Renal cortical epithelial cell (primary cell): ENCODE measurements at regions not wholly inside any gene's neighbourhood (a gene's known extent, or its start where the extent isn't known, plus 50 kb on each side); places are given as distances from the start of the nearest gene placed in this dataset.

ENCODE experiments used
- DNase-seq: peaks from one replicate; pipeline ENCODE4 v3.0.0-alpha.2; 2011; ENCODE audit warnings: low read depth

DNA sequence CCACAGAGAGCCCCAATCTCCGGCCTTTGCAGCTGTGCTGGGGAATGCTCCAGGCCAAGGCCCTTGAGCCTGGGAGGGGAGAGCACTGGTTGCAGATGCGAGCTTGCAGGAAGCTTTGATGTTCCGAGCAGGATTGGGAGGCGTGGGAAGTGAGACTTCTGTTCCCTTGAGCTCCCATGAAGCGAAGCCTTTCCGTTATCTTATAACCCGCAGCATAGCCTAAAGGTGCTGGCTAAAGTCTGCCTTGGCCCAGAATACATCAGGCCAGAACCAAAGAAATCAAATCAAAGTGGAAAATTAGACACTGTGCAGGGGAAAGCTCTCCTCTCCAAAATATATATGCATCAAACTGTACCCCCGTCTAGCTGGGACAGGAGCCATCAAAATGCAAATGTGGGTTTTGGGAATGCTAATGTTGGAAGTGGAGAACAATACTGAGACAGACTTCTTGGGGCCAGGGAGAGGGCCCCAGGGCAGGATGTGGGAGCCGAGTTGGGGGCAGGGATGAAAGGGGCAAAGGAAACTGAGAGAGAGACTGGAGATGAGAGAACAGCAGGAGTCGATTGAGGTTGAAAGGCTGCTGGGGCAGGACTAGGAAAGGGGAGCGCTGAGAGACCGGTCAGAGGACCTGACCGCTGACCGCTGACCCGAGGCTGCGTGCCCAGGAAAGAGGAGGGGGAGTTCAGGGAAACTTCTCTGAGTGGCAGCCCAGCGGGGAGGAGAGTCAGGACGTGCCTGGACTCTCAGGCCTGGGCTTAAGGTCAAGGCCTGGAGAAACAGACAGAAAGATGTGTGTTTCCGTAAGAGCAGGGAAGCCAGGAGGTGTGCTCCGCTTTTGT, 152.2 kb upstream of the PARP11 start:
- no peak for DNase-seq

DNA sequence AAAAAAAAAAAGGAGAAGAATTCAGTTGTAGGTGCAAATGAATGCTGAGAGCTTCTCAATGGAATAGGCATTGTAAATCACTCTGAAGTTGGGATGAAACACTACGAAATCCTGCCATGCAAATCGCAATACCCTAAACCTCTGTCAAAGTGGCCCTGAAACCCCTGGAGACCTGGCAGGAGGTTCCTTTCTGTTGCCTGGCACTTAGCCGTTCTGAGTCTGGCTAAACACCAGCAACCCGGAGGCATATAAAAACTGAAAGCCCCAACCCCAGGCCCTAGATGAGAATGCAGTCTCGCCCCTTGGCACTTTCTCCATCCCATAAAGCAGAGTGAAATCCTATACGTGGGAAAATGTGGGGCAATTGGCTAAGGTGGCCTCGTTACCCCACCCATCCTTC, 151.5 kb upstream of the PARP11 start:
- DNase-seq = no peak

DNA sequence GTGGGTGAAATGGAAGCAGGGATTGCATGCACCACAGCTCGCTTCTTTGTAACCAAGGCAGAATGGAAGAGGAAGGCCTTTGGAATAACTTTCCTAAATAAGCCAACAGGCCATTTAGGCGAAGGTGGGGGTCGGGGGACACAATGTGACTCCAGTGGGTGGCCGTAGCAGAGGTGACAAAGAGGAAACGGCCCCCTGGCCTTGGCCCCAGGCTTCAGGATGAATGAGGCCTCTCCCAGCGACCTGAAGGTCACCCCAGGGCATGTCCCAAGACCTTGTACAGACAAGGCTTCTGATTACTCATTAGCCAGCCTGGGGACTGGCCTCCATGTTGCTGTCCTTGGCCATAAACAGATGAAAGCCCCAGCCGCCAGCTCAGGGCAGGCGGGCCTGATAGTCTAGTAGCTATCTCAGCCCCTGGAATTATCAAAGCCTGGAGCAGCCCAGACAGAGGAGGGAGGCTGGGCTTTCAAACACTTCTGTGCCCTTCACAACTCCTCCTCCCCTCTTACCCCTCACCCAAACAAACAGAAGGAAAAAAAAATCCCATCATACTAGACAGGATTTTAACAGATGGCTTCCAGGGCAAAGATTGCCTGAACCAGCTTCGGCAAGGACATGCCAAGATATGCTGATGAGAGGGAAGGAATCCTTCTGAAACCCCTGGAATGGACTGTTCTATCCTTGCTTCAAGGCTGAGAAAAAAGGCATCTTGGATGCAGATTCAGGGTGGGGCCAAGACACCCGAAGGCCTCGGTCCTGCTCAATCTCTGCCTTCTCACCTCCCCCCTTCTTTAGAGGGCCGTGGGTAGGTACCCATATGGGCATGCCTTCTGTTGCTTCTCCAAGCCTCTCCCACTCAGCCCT, 142.3 kb upstream of the PARP11 start:
- no peak for DNase-seq

DNA sequence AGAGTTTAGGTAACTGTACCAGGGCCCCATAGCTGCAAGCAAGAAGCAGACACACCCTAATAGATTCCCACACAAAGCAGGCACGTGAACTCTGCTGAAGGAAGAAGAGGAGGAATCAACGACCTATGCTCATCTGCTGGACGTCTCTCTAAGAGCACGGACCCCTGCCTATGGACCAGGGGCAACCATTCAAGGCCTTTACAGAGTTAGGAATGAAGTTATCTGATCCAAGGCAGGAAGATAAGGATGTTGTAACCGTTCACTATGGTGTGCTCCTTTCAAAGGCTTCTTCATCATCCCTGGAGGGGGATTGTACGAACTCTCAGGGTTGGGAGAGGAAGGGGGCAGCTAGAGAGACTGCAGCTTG, 141.6 kb upstream of the PARP11 start:
- no peak for DNase-seq

DNA sequence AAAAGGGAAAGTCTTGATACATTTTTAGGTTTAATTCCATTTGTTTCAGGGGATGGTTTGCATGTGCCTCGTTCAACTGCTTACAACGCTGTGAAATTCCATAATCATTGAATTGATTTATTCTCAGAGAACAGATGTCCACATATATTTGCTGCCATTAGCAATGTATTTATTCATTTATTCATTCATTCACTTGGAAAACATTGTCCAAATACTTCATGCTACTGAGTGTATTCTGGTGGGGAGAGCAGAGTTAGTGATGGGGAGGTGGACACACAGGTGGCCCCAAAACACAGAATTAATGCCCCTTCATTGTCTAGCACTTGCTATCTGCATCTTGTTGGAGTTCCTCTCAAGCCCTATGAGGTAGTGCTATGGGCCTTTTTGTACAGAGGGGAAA, 141.2 kb upstream of the PARP11 start:
- DNase-seq = no peak

DNA sequence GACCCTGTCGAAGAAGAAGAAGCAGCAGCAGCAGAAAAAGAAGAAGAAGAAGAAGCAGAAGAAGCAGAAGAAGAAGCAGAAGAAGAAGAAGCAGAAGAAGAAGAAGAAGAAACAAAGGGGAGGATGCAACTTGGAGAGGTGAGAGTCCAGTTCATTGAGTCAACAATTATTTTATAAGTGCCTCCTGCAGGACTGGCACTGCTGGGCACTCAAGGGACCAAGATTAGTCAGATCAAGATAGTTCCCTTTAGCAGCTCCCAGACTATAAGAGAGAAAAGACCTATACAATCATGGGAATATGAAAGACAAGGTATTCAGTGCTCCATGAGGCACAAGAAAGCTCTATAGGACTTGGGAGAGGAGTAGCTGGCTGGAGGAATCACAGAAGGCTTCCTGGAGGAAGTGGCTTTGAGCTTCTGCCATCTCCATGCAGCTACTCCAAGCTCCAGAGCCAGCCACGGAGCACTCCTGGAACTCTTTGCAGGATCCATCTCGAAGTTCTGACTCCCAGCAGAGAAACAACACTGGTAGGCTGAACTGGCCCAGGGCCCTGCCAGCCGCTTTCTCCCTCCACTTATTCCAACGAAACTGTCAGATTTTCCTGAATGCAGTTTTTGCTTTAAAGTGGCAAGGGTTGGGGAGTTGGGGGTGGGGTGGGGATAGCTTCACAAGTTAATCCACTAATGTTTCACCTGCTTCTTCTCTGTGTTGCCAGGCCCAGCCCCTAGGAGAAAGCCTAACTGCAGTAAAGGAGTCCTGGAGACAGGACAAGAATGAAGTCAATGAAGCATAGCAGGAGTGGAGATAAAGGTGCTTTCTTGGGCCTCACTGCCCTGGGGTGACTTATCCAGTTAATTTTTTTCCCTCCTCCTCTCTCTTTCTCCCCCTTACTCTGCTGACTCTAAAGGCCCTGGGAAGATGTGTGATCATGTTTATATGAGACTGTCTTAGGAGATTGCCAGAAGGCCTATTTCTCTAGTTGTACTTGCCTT, 140.1 kb upstream of the PARP11 start:
- DNase-seq = peak; percentile 97

DNA sequence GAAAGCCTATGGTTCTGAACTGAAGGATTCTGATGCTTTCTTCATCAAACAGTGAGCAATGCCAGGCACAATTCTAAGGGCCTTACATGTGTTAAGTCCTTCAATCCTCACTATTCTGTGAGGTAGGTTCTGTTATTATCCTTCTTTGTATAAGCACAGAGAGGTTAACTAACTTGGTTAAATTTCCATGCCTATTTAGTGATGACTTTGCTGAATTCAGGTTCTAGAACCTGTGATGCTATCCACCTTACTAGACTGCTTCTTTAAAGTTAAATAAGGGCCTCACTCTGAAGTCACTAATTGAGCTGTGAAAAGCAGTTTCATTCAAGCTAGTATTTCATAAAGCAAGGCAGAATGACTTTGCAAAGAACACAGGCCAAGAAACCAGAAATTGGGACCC, 138.9 kb upstream of the PARP11 start:
- DNase-seq = no peak

DNA sequence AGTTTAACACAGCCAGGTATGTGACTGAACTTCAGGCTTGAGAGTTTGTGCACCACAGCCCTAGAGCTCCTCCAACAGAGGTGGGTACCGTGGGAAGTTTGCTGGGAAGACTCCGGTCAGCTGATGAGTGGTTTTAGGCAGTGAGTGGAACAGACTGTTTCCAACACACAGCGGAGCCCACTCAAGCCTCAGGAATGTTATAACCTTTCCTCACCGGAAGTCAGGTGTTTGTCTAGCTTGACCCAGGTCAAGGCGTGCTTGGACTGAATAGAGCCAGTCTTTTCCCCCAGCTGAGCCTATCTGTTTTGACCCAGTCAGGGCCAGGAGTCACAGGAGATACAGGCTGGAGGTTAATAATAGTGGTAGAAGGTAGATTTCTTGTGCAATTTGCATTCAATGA, 138.4 kb upstream of the PARP11 start:
- DNase-seq = peak; percentile 99

DNA sequence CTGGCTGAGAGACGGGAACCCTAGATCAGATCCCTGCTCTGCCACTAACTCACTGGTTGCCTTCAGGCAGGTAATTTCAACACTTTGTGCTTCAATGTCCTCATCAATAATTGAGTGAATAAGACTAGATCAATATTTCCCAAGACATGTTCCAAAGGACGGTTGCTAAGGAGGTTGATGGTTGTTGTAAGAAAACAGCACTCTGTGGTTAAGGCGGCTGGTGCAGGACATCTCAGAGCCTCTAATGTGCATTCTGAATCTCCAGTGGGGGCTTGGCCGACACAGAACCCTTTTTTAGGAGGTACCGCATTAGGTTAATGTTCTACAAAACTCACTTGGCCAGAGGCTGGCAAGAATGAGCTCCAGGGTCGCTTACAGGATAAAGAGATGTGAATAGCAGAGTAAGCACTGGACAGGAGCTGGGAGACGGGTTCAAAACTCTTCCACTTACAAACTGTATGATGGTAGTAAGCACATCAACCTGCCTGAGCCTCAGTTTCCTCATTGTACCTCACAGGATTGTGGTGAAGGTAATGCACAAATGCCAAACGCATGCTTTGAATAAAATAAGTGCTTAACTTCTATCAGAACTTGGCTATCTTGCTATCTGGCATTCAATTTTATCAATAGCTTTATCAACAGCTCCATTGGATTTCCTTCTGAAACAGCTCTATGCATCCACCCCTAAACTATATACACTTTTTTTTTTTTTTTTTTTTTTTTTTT, 136.9 kb upstream of the PARP11 start:
- DNase-seq = peak; percentile 94

DNA sequence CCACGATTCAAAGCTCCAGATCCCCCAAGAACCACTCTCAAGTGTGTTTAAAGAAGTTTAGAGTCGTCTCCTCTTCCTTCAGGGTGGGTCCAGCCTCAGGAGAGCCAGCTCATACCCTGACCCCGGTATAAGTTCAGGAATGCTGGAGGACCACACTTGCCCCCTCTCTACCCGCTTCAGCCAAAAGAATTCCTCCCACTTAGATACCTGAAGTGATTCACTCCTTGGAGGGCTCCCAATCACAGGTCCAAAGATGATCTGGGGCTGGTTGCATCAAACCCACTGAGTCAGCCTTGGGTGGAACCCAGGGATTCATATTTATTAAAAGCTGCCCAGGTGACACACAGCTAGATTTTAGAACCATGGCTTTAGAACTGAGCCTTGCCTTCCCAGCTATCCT, 133.5 kb upstream of the PARP11 start:
- peak; percentile 67 for DNase-seq

DNA sequence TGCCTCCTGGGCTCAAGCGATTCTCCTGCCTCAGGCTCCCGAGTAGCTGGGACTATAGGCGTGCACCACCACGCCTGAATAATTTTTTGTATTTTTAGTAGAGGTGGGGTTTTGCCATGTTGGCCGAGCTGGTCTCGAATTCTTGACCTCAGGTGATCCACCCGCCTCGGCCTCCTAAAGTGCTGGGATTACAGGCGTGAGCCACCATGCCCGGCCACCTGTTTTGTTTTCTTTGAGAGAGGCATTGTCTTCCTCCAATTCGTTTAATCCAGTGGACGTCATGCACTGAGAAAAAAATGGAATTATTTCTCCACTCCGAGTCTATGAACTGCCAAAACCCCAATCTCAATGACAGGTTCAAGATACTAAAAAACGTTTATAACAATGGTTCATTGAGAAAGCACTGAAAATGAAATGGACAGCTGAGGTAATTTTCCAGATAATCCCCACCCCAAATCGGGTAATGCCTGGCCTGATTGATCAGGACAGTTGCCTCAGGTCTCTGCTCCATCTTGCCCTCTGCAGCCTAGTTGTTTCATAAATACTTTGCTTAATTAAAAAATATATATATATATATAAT, 132.7 kb upstream of the PARP11 start:
- DNase-seq = no peak

DNA sequence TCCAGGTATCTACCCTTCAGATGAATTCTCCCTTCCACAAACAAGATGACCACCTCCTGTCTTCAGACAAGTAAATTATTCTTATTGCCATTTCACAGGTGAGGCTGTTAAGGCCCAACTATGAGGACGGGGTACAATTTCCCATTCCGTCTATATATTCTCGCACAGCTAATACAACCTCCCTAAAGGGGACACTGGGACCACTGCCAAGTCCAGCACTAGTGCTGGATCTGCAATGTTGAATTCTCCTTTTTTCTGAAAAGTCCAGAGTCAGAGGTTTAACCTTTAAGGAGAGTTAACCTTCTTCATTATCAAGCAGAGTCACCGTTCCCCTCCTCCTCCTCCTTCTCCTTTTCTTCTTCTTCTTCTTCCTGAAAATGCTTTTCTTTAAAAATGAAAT, 130.4 kb upstream of the PARP11 start:
- DNase-seq = no peak

DNA sequence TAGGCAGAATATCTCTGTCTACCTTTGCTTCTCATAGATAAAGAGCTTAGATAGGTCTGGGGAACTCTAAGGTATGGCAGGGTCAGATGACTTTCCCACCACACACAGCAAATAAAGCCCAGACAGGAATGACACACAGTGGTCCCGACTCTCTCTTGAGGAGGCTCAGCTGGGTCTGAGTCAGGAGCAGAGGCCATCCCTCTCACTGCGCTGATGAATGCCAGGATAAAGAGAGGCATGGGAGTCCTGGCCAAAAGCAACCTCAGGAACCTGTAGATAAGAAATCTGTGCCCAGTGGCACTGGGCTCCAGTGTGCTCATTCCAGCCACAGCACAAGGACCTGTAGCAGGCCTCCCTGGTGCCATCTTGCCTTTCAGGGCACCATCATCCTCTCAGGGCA, 129.4 kb upstream of the PARP11 start:
- no peak for DNase-seq

DNA sequence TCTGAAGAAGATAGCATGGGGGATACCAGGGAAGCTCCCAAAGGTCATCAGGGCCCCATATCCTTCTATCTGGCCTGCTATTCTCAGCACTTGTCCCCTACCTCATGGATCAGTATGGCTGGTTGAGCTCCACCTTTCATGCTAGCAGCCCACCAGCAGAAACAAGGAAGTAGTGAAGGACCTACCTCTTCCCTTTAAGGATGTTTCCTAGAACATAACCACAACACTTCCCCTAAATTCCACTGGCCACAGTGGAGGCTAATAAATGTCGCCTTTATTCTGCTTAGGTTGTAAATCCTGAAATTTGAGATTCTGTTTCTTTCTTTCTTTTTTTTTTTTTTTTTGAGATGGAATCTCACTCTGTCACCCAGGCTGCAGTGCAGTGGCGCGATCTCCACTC, 128.6 kb upstream of the PARP11 start:
- DNase-seq = no peak

DNA sequence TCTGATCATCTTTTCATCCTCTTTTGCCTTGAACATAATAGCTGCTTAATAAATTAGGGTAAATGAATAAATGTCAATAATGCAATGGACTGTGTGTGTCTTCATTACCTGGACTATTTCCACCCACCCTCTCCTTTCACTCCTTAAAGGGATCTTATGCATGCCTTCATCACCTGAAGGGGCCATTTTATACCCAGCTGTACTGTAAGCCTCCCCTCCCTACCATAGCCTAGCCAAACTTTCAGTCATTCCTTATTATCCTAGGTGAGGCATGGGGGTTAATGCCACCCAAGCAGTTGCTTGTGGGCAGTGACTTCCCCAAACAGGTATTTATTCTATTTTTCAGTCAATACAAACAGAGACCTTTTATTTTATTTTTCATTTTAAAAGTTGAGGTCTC, 127.8 kb upstream of the PARP11 start:
- no peak for DNase-seq

DNA sequence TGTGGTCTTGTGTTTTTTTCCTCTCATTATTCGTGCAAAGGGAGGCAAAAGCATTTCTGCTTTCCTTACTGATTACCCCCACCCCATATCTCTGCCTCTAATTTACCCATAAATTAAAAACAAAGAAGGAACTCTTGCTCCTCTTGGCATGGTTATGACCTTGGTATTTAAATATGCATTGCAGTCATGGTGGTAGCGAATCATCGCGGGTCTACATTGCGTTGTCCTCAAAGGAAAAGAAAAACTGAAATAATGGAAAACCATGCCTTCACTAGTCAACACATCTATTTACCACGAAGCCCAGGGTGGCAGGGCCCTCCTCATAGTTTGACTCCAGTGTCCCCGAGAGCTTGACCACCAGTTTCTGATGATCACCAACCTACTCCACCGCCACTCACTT, 126.7 kb upstream of the PARP11 start:
- no peak for DNase-seq

DNA sequence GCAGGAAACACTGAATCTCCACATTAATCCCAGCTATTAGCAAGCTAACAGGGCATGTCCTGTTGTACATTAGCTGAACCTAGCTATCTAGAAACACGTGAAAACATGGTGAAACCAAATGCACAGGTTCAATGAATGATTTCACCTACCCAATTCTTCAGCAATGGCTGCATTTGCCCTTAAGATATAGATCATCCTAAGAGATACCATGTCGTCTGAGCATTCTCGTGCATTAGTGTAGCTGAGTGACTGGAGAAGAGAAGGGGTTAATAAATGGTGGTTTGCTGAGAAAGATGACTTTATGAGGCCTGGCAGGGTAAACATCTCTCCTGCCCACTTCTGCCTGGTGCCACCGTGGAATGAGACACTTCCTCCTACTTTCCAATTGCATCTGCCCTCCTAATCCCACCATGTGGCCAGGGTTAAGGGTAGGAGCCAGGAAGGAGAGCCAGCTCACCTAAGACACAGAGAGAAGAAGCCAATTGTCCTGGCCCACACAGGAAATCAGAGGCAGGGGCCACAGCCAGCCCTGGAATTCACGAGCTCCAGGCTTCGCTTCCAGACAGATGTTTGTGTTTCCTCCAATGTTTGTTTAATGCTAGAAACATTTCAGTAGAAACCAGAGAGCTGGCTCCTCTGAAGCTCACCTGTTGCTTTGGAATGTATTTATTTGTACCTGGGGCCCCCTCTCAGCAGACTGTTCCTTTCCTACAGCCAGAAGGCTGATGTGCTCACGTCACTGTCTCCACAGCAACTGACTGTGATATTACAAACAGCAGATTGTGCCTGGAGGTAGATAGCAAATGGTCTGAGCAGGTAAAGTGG, 126.0 kb upstream of the PARP11 start:
- peak; percentile 84 for DNase-seq

DNA sequence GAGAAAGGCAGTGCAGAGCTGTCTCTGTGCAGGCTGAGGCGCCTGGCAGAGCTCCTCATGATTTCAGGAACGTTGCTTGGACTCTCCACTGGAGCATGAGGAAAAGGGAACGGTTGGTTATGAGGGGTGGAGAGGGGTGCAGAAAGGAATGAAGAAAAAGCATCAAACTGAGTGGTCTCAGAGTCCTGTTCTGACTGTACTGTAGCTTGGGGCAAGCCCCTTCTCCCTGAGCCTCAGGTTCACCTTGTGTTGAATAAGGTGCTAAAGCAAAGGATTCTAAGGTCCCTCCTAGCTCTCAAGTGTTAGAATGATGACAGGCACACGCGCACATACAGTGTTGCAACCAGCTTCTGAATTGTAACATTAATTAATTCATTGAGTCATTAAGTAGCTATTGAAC, 125.2 kb upstream of the PARP11 start:
- DNase-seq = no peak

DNA sequence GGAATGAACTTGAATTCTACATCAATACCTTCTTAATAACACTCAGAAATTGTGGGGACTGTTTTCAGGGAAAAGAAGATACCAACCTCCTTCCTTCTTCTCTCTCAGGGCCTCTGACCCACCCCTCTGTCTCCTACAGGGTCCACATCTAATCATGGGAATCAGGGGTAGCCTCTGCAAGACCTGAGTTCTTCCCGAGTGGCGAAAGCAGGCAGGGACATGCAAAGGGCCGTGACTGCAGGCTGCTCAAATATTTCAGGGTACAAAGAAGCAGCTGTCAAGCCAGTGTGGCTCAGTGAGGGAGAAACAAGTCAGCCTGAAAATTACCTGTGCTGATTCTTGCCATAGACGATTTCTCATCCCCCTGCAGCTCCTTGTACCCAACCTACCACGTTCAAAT, 123.1 kb upstream of the PARP11 start:
- DNase-seq = no peak

DNA sequence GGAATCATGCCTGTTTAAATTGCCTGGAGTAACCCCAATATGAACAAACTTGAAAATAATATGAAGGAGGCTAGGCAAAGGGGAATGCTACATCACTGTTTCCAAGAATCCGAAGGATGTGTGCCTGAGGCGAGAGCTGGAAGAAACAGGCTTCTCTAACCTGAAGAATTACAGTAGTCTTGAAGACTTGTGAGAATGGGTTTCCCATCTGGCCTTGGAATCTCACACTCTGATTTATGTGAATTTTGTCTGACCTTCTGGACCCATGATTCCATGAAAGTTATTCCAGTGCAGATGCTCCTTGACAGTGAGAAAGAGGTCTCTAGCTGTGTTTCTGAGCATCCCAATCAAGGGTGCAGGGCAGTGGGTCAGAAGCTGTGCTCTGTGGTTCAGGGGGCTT, 122.1 kb upstream of the PARP11 start:
- DNase-seq = no peak
